Upper lobe of left lung (tissue), 6 donors: ENCODE measurements at regions not wholly inside any gene's neighbourhood (a gene's known extent, or its start where the extent isn't known, plus 50 kb on each side); places are given as distances from the start of the nearest gene placed in this dataset.
A peak's percentile ranks its signal among the peaks of the same experiment; 100 is the strongest.

ENCODE experiments used
- ATAC-seq, 2 donors: fragments of 200-7000 bp; cut with Tn5 transposase; one replicate each; pipeline ENCODE4 v1.9.1; 2022; ENCODE audit warnings: mild to moderate bottlenecking in 2 of 2, moderate library complexity in 2 of 2; ENCODE audit not compliant: low FRiP score in 2 of 2
- DNase-seq, 2 donors: peaks; one replicate each; pipeline ENCODE4 v3.0.0-alpha.2; 2019 to 2020
- H3K27ac ChIP-seq, 4 donors: fragments of 200-600 bp; sonication (generic); one replicate each; pipeline ENCODE4 v1.5.1; 2016 to 2019
- H3K27me3 ChIP-seq, 4 donors: fragments of 200-600 bp; sonication (generic); one replicate each; pipeline ENCODE4 v1.5.1; 2017 to 2019
- H3K36me3 ChIP-seq, 4 donors: fragments of 200-600 bp; sonication (generic); one replicate each; pipeline ENCODE4 v1.5.1; 2016 to 2019
- H3K4me1 ChIP-seq, 4 donors: fragments of 200-600 bp; sonication (generic); one replicate each; pipeline ENCODE4 v1.5.1; 2018 to 2019
- H3K4me3 ChIP-seq, 4 donors: fragments of 200-600 bp; sonication (generic); one replicate each; pipeline ENCODE4 v1.5.1; 2017 to 2019; ENCODE audit warnings: mild to moderate bottlenecking in 2 of 4, moderate library complexity in 1 of 4
- H3K9me3 ChIP-seq, 4 donors: fragments of 200-600 bp; sonication (generic); one replicate each; pipeline ENCODE4 v1.5.1; 2018 to 2019
- EP300 ChIP-seq, 4 donors: sonication (generic); formaldehyde crosslinking; IDR thresholded peaks; one replicate each; pipeline ENCODE4 v1.5.1; 2017; ENCODE audit warnings: antibody characterized with exemption in 4 of 4, control low read depth in 2 of 4
- POLR2A ChIP-seq, 4 donors: fragments of 450-650 bp; IDR thresholded peaks; one replicate each; pipeline ENCODE4 v1.5.1; 2016 to 2017; ENCODE audit warnings: antibody characterized with exemption in 4 of 4, mild to moderate bottlenecking in 2 of 4
- POLR2AphosphoS5 ChIP-seq, 2 donors: sonication (generic); formaldehyde crosslinking; IDR thresholded peaks; one replicate each; pipeline ENCODE4 v1.5.1; 2017; ENCODE audit warnings: antibody characterized with exemption in 2 of 2
- WGBS, 2 donors: methylation state at CpG; one replicate each; pipeline ENCODE4 v1.1.5; 2017 to 2018; 5-methylcytosine and 5-hydroxymethylcytosine counted together
- TF ChIP-seq, protein P1 (sequence below), 6 experiments: fragments of 450-650 bp in 4 of 6; fragments of 200-600 bp in 2 of 6; sonication (generic) in 2 of 6; IDR thresholded peaks; one replicate each; pipeline ENCODE4 v1.5.1; 2016 to 2019; ENCODE audit warnings: antibody characterized with exemption in 6 of 6
- donor health status: DM: no; HTN: no; CAD: no; lungs with moderate emphysema.
- donor health status: DM: no; HTN: yes; CAD: no; lungs with severe emphysema.

DNA sequence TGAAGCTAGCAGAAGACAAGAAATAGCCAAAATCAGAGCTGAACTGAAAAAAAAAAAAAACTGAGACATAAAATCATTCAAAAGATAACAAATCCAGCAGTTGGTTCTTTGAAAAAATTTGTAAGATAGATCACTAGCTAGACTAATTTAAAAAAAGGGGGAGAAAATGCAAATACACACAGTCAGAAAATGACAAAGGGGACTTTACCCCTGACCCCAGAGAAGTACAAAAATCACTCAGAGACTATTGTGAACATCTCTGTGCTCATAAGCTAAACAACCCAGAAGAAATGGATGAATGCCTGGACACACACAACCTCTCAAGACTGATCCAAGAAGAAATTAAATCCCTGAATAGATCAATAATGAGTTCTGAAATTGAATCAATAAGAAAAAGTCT, 914.3 kb upstream of the API5 start:
- H3K9me3 ChIP-seq: peaks cover 0 to 4% (median 0%) of the 10 kb centered on the region in 4 donors
- no peak overlapping the region for H3K4me3 ChIP-seq
- no peak for DNase-seq
- no peaks in the 10 kb centered on the region for H3K4me1 ChIP-seq
- no peak overlapping the region for H3K27ac ChIP-seq
- no peaks in the 10 kb centered on the region for H3K36me3 ChIP-seq
- H3K27me3 ChIP-seq: no peaks in the 10 kb centered on the region
- TF ChIP-seq POLR2A (IDR thresholded peaks at IDR 0.05) (no peak), EP300 (IDR thresholded peaks at IDR 0.05) (no peak), POLR2AphosphoS5 (IDR thresholded peaks at IDR 0.05) (no peak)
- TF ChIP-seq, protein P1, sequence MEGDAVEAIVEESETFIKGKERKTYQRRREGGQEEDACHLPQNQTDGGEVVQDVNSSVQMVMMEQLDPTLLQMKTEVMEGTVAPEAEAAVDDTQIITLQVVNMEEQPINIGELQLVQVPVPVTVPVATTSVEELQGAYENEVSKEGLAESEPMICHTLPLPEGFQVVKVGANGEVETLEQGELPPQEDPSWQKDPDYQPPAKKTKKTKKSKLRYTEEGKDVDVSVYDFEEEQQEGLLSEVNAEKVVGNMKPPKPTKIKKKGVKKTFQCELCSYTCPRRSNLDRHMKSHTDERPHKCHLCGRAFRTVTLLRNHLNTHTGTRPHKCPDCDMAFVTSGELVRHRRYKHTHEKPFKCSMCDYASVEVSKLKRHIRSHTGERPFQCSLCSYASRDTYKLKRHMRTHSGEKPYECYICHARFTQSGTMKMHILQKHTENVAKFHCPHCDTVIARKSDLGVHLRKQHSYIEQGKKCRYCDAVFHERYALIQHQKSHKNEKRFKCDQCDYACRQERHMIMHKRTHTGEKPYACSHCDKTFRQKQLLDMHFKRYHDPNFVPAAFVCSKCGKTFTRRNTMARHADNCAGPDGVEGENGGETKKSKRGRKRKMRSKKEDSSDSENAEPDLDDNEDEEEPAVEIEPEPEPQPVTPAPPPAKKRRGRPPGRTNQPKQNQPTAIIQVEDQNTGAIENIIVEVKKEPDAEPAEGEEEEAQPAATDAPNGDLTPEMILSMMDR (IDR thresholded peaks at IDR 0.05): no peak
- ATAC-seq: no peak

DNA sequence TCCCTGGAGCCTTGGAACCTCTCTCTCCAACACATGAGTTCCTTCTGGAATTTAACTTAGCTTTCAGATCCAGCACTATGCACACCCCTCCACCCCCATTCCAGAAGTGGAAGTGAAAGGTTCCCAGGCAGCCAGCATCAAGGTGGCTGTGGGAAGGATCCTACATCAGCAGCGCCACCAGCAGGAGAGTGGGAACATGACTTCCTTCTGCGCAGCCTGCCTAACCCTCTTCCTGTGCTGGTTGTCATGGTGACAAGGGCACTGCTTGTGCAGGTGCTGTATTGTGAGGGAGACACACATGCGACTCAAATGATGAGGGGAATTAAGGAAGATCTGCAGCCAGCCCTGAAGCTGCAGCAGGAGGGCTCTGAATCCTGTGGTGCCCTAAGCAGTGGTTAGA, 904.5 kb upstream of the API5 start:
- Histone ChIP-seq H3K9me3 (no peaks in the 10 kb centered on the region), H3K36me3 (no peaks in the 10 kb centered on the region), H3K4me1 (no peaks in the 10 kb centered on the region), H3K27me3 (no peaks in the 10 kb centered on the region), H3K27ac (no peak overlapping the region), H3K4me3 (no peak overlapping the region)
- peak in 1 of 2 donors; percentile 6 for ATAC-seq
- 18 to 20% methylated on average over 1 to 3 of the region's 3 CpGs for WGBS, 2 donors
- TF ChIP-seq, protein P1 (IDR thresholded peaks at IDR 0.05): no peak
- no peak for TF ChIP-seq POLR2AphosphoS5 (IDR thresholded peaks at IDR 0.05)
- no peak for TF ChIP-seq POLR2A (IDR thresholded peaks at IDR 0.05)
- TF ChIP-seq EP300 (IDR thresholded peaks at IDR 0.05): no peak
- DNase-seq: no peak

- no peak for TF ChIP-seq EP300 (IDR thresholded peaks at IDR 0.05)
- TF ChIP-seq POLR2AphosphoS5 (IDR thresholded peaks at IDR 0.05): no peak
- TF ChIP-seq POLR2A (IDR thresholded peaks at IDR 0.05): no peak
- TF ChIP-seq, protein P1 (IDR thresholded peaks at IDR 0.05): no peak
- Histone ChIP-seq H3K4me3 (no peak overlapping the region), H3K9me3 (no peaks in the 10 kb centered on the region), H3K27ac (no peak overlapping the region), H3K36me3 (no peaks in the 10 kb centered on the region), H3K27me3 (no peaks in the 10 kb centered on the region), H3K4me1 (no peaks in the 10 kb centered on the region)
- DNase-seq: no peak
- ATAC-seq: no peak
- 55 to 58% methylated on average over 6 of the region's 6 CpGs for WGBS, 2 donors
Measured at GRCh38 chr11:42410251-42410955, 901.4 kb upstream of the API5 start.

DNA sequence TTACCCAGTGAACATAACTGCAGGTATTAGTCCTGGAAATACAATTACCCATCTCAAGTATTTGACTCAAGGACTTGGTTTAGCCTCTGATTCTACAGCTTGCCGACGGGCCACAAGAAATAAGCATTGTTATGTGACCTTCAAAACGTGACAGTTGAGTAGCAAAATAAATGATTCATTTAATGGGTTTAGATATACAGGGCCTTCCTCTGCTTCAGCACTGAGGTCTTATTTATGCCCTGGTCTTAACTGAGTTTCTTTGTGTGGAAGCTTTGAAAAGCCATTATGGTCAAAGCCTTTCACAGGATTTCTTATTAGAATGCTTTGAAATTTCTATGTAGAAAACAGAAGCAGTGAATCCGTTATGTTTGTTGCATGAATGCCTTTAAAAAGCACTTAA, 899.2 kb upstream of the API5 start:
- TF ChIP-seq POLR2A (IDR thresholded peaks at IDR 0.05): no peak
- TF ChIP-seq, protein P1 (IDR thresholded peaks at IDR 0.05): no peak
- no peak for TF ChIP-seq POLR2AphosphoS5 (IDR thresholded peaks at IDR 0.05)
- no peak for TF ChIP-seq EP300 (IDR thresholded peaks at IDR 0.05)
- ATAC-seq (no peak), DNase-seq (no peak)
- Histone ChIP-seq H3K36me3 (no peaks in the 10 kb centered on the region), H3K27me3 (no peaks in the 10 kb centered on the region), H3K4me3 (no peak overlapping the region), H3K4me1 (no peaks in the 10 kb centered on the region), H3K9me3 (no peaks in the 10 kb centered on the region), H3K27ac (no peak overlapping the region)
- WGBS, 2 donors: 41% methylated on average over 4 of the region's 4 CpGs

GRCh38 chr11:42417691-42418090, 894.1 kb upstream of the API5 start:
- TF ChIP-seq, protein P1 (IDR thresholded peaks at IDR 0.05): no peak
- TF ChIP-seq POLR2A (IDR thresholded peaks at IDR 0.05) (no peak), POLR2AphosphoS5 (IDR thresholded peaks at IDR 0.05) (no peak)
- Histone ChIP-seq H3K27ac (no peak overlapping the region), H3K4me3 (no peak overlapping the region), H3K27me3 (no peaks in the 10 kb centered on the region), H3K36me3 (no peaks in the 10 kb centered on the region), H3K4me1 (no peaks in the 10 kb centered on the region), H3K9me3 (no peaks in the 10 kb centered on the region)
- no peak for ATAC-seq
- DNase-seq: no peak
